Hypothalamus (tissue), 51 donors: ENCODE measurements at regions not wholly inside any gene's neighbourhood (a gene's known extent, or its start where the extent isn't known, plus 50 kb on each side); places are given as distances from the start of the nearest gene placed in this dataset.

Experiments used
- DNase-seq, 51 donors: peaks; one replicate each; lab custom pipeline; 2025; lab: John Stamatoyannopoulos, UW

- no peak for DNase-seq
These were observed 192.5 kb upstream of the TUT7 start for GRCh38 chr9:86546712-86547111.

- DNase-seq = no peak
These were observed 190.9 kb upstream of the TUT7 start for GRCh38 chr9:86545090-86545489.

GRCh38 chr9:86541014-86541570 is 186.9 kb upstream of the TUT7 start:
- DNase-seq = no peak

DNA sequence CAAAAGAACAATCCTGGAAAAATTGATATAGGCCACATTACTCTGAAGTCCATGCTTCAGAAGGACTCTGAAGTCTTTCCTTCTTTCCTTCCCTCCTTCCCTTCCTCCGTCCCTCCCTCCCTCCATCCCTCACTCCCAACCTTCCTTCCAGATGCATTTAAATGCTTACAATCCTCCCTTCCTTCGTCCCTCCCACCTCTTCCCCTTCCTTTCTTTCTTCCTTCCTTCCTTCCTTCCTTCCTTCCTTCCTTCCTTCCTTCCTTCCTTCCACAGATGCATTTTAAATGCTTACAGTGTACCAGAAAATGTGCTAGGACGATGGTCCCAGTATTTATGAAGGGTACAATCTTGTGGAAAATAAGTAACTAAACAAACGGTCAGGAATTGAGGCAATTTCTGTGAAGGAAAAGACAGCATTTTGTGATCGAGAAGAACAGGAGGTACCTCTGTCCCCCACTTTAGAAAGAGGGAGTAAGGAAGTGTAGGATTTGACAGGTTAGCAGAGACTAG is 181.3 kb upstream of the TUT7 start:
- no peak for DNase-seq

DNA sequence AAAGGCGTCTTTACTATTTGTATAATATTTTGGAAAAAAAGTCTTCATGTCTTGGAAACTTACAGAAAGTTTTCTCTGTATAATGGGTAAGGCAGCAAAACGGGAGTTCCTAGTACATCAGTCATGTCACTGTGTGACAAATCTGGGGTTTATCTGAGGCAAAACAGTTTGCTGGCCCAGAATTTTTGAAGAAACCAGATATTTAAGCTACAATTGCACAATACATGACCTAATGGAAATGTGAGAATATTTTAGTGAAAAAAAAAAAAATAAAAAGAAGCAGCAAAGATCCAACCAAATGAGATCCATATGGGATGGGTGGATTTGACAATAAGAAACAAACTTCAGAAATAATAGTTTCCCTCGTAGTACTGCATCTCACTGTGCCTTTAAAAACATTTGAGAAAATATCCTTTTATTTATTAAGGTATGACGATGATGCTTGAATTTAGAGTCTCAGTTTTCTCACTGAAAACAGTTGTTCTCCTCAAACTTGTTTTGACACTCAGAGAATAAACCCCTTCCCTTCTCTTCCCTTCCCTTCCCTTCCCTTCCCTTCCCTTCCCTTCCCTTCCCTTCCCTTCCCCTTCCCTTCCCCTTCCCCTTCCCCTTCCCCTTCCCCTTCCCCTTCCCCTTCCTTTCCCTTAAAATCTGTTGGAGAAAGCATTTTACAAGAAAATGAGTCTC is 180.5 kb upstream of the TUT7 start:
- no peak for DNase-seq

GRCh38 chr9:86531971-86532640 is 177.9 kb upstream of the TUT7 start:
- no peak for DNase-seq

GRCh38 chr9:86531273-86531970 is 177.2 kb upstream of the TUT7 start:
- DNase-seq = no peak

- no peak for DNase-seq
These were observed 175.5 kb upstream of the TUT7 start for GRCh38 chr9:86529496-86530275.

DNA sequence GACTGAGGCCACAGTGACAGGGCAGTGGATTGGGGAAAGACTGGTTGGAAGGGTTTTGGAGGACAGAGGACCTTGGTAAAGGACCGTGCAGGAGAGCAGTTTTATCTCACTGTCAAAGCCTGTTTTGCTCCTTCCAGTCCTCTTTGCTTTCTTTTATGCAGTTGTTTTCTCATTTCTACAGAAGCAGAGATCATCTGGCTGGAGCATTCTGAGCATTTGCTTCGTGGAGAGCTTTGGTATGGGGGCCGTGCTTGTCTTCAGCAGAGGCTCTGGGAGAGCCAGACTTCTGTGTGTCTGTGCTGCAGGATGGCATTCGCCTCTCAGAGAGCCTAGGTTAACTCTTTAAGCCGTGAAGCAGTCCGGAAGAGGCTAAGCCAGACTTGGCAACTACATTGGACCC is 171.8 kb upstream of the TUT7 start:
- DNase-seq = no peak

- DNase-seq = no peak
These were observed 171.0 kb upstream of the TUT7 start for GRCh38 chr9:86525182-86525581.

GRCh38 chr9:86521977-86522376 is 167.8 kb upstream of the TUT7 start:
- no peak for DNase-seq

DNA sequence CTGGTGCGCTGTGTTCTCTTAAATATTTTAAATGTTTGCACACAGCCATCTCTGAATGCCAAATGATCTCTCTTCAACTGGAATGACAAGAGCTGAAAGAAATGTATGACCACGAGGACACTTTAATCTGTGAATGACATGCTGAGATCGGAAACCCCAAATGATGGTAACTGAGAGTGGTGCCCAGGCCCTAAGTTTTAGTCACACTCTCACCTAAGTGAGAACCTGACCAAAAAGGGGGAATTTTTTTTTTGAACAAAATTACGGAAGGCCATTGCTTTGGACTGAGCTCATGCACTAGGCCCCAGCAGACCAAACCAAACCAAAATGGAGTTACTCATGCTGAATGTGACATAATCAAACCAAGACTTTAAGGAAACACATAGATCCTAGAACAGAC is 167.1 kb upstream of the TUT7 start:
- no peak for DNase-seq

- no peak for DNase-seq
These were observed 164.9 kb upstream of the TUT7 start for GRCh38 chr9:86519066-86519615.

- DNase-seq = no peak
These were observed 163.3 kb upstream of the TUT7 start for GRCh38 chr9:86517475-86517874.

GRCh38 chr9:86516564-86516963 is 162.4 kb upstream of the TUT7 start:
- no peak for DNase-seq

DNA sequence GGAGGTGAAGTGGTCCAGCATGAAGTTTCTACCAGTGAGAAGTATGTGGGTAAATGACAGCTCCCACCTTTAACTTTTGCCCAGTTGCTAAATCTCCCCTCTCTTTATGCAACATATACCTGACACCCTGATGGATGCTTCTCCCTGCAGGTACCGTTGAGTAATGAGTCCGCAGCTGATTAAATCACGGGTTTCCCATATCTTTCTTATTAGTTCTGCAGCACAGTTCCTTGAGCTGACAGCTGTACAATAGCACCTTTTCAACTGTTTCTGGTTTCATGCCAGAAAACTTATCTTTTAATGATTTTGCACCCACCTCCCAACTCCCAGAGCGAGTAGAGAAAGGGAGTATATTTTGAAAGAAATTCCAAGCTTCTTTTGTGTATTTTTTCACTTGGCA is 161.0 kb upstream of the TUT7 start:
- no peak for DNase-seq

- no peak for DNase-seq
These were observed 159.2 kb upstream of the TUT7 start for GRCh38 chr9:86513429-86513828.

DNA sequence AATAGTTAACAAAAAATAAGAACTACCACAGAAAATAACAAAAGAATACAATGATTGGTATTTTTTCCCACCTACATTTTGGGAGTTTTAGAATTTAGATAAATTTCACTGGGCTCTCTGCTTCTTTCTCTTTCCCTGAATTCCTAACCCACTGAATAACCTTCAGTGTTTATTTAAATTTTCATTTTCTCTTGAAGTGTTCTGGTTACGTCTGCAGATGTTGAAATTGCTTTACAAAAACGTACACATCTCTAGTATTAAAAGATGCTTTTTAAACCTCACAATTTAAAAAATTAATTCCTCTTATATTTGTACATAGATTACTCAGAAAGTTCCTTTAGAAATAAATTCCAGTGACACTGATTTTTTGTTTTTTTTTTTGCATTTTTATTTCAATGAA is 158.7 kb upstream of the TUT7 start:
- DNase-seq = no peak

DNA sequence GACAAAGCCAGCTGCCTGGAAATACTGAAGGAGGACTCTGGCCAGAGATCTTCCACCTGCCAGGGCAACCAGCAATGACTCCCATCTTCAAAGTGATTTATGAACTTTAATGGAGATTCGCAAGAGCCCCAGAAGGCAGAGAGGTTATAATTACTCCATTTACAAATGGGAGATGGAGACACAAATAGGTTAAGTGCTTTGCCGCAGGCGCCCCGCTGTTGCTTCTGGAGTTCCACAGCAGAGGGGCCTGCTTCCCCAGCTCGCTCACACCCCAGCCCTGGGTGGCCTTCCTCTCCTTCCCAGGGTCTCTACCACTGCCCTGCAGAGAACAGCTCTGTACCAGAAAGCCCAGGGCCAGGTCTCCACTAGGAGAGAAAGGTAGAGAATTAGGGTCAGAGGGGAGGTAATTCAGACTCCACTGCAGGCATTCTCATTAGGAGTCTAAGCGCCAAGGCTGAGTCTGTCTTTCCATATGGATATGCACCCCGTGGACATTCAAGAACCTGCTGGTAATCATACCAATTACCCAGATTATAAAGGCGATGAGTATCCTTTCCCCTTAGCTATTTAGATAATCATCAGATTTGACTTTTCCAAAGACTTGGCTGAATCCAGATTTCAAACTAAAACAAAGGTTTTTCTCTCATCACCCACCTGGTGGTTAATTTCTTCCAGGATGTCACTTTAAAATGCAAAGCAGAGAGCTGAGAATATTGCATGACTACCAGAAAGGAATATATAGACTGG is 157.6 kb upstream of the TUT7 start:
- no peak for DNase-seq
